SK-N-MC (cell line): ENCODE measurements at regions not wholly inside any gene's neighbourhood (a gene's known extent, or its start where the extent isn't known, plus 50 kb on each side); places are given as distances from the start of the nearest gene placed in this dataset.

Source experiments
- EZH2 ChIP-seq: fragments of 200-600 bp; sonication (generic); IDR thresholded peaks from one replicate; pipeline ENCODE4 v1.6.1; 2017; ENCODE audit warnings: antibody characterized with exemption
- FOXP2 ChIP-seq: optimal IDR thresholded peaks from 2 replicates; pipeline ENCODE3; 2011; ENCODE audit warnings: mild to moderate bottlenecking, moderate library complexity; ENCODE audit not compliant: insufficient read depth; ENCODE audit errors: extremely low read length, control extremely low read depth
- POLR2AphosphoS5 ChIP-seq: IDR thresholded peaks from 2 replicates; pipeline ENCODE4 v1.6.1; 2012; ENCODE audit warnings: mild to moderate bottlenecking, low read depth, low read length, borderline replicate concordance

DNA sequence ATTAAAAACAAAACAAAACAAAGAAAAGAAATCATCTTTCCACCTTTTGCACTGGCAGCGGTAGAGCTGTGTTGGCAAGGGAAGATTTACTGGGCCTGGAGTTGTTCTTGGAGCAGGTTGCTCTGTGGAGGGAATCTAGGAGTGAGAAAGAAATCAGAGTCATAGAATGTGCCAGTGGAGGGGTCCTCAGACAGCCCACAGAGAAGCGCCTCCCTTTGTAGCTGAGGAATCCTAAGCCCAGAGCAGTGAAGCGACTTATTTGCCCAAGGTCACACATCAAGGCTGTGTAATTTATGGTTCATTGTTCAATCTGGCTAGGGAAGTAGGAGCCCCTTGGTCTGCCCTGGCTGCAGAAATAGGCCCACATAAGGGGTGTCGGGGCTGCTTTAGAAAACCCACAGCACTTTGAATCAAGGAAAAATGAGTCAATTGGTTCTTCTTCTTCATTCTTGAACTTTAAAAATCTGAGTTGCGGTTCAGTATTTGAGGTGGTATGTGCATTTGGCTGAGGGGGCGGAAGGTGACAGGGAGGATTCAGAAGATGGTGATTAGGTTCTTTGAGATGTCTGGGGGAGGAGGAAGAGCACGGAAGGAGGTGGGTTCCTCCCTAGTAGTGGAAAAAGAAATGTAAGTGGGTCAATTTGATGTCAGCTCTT lies 253.7 kb downstream of the PTEN start:
- TF ChIP-seq EZH2: no peak
- TF ChIP-seq POLR2AphosphoS5: no peak
- TF ChIP-seq FOXP2: no peak
